Right ventricle myocardium superior (tissue), 1 donor: ENCODE measurements at regions not wholly inside any gene's neighbourhood (a gene's known extent, or its start where the extent isn't known, plus 50 kb on each side); places are given as distances from the start of the nearest gene placed in this dataset.
"Not testable (repeated sequence)": the region's sequence is repeated elsewhere in the genome, so short reads cannot be mapped to it uniquely, and the experiment has no call there.

Experiments used
- ATAC-seq: fragments of 200-7000 bp; cut with Tn5 transposase; one replicate; pipeline ENCODE4 v1.9.1; 2020; ENCODE audit warnings: mild to moderate bottlenecking; ENCODE audit not compliant: poor library complexity
- DNase-seq: peaks from one replicate; pipeline ENCODE4 v3.0.0-alpha.2; 2020
- intact Hi-C: fragments of 100-400 bp; cut with DNase I; formaldehyde crosslinking; loops from one replicate; pipeline ENCODE4 v1.11.2; 2022
- donor health status: DM: no; HTN: yes; CAD: no; lungs with severe emphysema.

DNA sequence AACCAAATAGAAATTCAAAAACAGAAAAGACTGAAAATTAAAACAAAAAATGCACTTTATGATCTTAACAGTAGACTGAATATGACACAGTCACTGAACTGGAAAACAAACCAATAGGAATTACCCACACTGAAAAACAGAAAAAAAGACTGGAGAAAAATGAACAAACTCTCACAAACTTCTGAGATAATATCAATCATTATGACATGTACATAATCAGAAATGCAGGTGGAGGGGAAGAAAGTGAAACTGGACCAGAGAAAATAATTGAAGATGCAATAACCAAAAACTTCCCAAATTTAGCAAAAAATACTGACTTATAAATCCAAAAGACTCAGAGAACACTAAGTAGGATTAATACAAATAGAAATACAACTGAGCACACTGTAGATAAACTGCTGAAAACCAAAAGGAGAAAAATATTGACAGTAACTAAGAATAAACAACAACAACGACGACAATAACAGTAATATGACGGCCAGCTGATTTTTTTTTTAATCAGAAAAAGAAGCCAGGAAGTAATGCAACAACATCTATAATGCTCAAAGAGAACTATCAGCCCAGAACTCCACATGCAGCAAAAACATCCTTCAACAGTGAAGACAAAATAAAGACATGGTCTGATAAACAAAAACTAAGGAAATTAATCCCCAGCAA, 108.1 kb downstream of the ZFAND4 start:
- ATAC-seq: no peak
- no peak for DNase-seq
- intact Hi-C loops: no loop called here

DNA sequence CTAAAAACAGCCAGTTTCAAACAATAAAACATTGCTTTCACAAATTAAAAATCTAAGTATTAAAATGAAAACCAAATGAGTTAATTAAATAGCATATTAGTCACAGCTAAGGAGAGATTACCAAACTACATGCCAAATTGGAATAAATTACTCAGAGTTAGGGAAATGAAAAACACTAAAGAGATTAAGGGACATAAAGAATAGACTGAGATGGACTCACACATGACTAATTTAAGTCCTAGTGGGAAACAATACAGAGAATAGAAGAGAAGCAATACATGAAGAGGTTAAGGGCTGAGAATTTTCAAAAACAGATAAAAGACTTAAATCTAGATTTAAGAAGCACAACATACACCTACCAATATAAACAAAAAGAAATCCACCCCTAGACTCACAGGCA, 110.6 kb downstream of the ZFAND4 start:
- DNase-seq: no peak
- ATAC-seq: no peak
- intact Hi-C loops: no loop called here

DNA sequence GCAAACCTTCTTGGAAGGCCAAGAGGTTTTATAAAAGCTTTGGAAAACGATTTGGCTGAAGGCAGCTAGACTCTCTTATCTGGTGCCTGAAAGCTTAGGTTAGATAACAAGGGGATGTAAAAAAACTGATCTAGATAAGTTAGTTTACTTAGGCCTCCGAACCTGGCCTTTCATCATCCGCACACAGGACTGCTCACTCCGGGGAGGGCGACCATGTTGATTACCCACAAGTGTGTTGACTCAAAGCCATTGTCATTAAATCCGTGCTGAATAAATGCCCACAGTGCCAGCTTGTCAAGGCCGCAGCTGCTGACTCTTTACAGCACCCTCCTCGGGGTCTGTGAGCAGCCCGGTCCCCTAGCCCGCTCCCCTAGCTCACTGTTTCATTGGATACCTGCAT, 112.3 kb downstream of the ZFAND4 start:
- no peak for ATAC-seq
- intact Hi-C loops: no loop called here
- no peak for DNase-seq

DNA sequence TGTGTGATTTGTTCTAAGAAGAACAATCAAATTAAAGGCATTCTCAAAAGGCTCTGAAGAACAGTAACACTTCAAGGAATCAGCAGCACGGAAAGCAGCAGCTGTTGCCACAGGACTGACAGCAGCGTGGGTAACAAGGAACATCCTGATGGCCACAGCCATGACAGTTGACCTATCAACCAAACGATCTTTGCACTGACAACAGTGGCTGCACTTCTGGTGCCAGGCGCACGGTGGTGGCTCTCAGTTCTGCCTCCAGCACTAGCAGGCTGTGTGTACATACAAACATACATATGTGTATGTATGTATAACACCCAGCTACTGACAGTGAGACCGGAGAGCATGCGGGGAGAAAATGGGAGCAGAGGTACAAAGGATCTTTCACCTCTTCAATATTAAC, 114.1 kb downstream of the ZFAND4 start:
- intact Hi-C loops: no loop called here
- ATAC-seq (no peak), DNase-seq (no peak)

DNA sequence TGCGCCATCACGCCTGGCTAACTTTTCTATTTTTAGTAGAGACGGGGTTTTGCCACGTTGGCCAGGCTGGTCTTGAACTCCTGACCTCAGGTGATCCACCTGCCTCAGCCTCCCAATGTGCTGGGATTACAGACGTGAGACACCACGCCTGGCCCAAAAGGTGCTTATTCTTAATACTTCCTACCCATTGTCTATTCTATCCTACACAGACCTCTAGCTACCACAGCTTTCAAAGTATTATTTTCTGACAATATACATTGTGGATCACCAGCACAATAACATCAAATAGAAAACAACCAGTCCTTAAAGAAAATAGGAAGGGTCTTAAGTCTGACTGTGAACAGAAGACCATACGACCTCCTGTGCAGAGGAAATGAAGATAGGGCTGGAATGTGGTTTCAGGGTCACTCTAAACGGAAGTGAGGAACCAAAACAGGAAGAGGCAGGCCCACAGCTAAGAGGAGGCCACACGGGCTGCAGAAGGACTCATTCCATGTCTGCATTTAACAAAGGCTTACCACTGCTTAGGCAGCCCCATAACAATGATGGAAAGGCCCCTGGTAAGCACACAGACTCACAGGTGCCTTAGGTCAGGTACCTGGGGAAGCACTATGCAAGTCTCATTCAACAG, 115.2 kb downstream of the ZFAND4 start:
- ATAC-seq (peak; percentile 29), DNase-seq (no peak)
- intact Hi-C loops: no loop called here

DNA sequence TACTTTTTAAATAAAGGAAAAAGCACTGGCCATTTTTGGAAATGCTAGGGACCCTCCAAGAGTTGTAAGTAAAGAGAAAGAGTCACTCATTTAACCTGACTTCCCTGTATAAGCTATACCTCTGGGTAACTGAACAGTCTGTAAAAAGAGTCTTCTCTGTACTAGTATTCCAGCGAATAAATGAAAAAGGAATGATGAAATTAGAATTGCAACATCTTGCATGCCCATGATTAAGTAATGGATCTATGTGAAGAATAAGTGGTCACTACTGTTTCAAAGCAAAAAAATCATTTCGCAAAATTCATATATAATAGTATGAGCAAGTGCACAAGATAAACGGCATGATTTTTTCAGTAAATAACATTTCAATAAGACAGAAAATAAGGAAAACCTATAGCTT, 116.8 kb downstream of the ZFAND4 start:
- intact Hi-C loops: no loop called here
- DNase-seq: no peak
- ATAC-seq: no peak

DNA sequence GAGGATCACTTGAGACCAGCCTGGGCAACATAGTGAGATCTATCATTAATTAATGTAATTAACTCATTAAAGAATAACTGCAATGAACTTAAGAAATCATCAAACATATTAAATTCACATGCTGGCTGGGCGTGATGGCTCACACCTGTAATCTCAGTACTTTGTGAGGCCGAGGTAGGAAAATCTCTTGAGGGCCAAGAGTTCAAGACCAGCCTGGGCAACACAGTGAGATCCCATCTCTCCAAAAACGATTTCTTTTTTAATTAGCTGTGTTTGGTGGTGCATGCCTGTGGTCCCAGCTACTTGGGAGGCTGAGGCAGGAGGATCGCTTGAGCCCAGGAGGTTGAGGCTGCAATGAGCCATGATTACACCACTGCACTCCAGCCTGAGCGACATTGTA, 117.2 kb downstream of the ZFAND4 start:
- DNase-seq, intact Hi-C loops: not testable (repeated sequence)

DNA sequence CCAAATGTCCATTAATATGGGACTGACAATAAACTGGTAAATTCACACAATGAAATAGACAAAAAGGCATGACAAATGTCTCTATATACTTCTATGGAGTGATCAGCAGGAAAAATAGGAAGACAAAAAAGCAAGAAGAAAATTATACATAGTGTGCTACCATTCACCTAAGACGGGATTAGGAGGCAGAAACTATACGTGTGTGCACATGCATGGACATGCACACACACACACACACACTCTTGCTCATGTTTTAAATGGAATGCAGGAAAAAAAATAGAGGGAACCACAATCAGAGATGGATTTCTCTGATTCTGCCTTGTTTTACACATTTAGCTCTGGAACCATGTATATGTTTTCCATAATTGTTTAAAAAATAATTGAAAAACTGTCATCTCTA, 119.0 kb downstream of the ZFAND4 start:
- ATAC-seq (no peak), DNase-seq (no peak)
- intact Hi-C loops: no loop called here

More for the DNA sequence above, 117.2 kb downstream of the ZFAND4 start:
- not testable (repeated sequence) for ATAC-seq

DNA sequence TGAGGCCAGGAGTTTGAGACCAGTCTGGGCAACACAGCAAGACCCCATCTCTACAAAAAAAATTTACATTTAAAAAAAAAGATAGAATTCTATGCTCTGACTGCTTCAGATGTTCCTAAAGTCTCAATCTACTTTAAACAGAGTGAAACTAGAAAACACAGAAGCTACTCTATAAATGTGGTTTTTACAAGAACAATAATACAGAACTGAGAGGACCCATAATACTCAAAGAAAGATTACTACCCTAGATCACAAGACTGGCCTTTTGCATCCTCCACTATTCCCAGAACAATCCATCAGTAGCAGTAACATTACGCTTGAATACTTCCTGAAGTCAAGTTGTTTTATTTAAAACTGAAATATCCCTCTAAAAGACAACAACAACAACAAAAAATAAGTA, 119.4 kb downstream of the ZFAND4 start:
- intact Hi-C loops: no loop called here
- ATAC-seq: no peak
- no peak for DNase-seq

DNA sequence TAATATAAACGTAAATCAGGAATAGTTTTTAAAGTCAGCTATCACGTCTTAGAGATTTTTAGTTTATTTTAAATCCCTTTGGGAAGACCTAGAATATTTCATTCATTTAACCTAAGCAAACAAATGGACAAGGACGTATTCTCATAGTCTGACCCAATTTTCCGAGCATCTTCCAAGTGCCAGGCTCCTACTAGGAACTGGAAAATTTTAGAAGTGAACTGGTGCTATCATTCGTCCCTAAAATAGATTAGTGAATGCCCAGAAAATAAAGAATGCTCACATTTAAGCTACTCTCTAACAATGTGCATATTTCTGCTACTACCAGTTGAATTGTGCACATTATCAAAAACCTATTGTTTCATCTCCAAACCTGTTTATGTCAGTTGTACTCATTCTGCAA, 120.1 kb downstream of the ZFAND4 start:
- intact Hi-C loops: no loop called here

DNA sequence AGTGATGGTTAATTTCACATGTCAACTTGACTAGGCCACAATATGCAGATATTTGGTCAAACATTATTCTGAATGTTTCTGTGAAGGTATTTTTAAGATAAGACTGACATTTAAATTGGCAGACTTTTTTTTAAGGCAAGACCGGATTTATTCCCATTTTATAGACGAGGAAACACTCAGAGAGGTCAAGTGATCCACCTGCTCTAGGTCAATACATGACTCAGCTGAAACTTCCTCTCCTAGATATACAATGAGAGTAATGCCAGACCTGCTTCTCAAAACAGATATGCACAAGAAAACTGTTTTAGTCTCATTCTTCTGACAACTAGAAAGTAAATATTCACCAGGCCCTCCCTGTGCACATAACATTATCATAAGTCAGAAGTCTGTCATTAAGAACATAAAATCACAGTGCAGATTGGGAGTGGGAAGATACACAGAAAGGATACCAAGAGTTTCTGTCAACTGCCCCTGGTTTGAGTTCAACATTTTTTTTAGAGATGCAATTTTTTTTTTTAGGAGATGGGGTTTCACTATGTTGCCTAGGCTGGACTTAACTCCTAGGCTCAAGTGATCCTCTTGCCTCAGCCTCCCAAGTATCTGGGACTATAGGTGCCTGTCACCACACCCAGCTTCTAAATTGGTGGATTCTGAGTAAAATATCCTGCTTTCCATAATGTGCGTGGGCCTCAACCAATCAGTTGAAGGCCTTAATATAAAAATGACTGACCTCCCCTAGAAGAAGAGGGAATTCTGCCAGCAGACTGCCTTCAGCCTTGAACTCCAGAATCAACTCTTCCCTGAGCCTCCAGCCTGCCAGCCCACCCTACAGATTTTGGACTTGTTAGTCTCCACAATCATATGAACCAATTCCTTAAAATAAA, 121.4 kb downstream of the ZFAND4 start:
- DNase-seq (no peak), ATAC-seq (no peak)
- intact Hi-C loops: no loop called here

More for the DNA sequence above, 120.1 kb downstream of the ZFAND4 start:
- DNase-seq: no peak
- no peak for ATAC-seq

DNA sequence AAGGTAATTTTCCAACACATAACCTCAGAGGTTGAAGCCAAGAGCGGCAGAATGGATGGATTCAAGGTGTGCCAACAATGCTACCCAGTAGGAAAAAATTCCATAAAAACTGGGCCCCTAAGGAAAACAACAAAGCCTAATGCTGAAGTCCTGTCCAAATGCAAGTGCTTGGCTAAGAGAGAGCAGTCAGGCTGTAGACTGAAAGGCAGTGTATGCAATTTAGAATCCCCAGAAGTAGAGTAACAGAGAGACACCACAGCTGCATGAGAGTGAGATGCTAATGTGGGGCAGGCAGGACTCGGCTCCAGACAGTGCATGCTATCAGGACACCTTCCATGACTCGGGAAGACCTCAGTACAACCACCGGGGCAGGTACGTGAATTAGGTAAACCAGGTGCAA, 124.5 kb downstream of the ZFAND4 start:
- intact Hi-C loops: no loop called here
- ATAC-seq (no peak), DNase-seq (no peak)

DNA sequence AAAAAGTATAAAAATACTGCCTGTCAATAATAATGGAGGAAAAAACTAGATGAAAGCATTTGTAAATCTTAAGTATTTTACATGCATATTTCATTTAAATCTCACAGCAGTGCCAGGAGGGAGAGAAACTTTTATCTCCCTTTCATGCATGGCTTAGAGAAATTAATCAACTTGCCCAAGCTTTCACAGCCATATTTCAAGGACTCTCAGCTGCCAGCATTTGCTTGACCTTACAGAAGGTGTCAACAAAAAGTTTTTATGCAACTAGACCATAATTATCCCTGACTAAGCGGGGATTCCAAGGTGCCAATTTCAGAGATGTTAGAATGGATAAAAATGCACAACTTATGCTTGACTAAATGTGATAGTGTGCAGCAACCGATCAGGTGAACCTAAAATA, 125.4 kb downstream of the ZFAND4 start:
- intact Hi-C loops: no loop called here
- ATAC-seq (no peak), DNase-seq (no peak)

DNA sequence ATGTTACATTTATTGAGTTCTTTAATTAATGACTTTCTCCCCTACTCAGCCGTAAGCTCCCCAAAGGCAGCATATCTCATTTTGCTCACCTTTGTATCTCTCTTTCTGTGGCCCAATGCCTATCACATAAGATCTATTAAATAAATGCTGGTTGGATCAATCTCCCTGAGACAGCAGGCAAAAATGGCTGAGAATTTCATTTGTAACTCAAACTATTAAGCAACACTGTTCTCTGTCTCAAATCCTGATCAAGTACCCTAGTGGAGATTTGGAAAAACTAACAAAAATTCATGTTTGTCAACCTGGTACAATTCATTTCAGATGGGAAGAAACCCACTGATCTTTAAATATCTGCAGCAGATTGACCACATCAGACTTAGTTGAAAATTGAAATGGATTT, 127.4 kb downstream of the ZFAND4 start:
- no peak for DNase-seq
- intact Hi-C loops: no loop called here
- no peak for ATAC-seq

DNA sequence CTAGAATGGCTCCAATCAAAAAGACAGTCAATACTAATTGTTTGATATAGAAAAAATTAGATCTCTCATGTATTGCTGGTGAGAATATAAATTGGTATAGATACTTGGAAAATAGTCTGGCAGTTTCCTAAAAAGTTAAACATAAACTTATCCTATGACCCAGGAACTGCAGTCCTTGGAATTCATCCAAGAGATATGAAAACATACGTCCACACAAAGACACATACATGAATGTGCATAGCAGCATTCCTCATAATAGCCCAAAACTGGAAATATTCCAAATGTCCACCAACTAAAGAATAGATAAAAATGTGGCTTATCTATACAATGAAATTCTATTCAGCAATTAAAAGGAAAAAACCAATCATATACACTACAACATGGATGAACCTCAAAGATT, 128.4 kb downstream of the ZFAND4 start:
- DNase-seq (no peak), ATAC-seq (no peak)
- intact Hi-C loops: no loop called here

DNA sequence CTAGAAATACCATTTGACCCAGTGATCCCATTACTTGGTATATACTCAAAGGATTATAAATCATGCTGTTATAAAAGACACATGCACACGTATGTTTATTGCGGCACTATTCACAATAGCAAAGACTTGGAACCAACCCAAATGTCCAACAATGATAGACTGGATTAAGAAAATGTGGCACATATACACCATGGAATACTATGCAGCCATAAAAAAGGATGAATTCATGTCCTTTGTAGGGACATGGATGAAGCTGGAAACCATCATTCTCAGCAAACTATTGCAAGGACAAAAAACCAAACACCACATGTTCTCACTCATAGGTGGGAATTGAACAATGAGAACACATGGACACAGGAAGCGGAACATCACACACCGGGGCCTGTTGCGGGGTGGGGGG, 131.5 kb downstream of the ZFAND4 start:
- DNase-seq, intact Hi-C loops, ATAC-seq: not testable (repeated sequence)

DNA sequence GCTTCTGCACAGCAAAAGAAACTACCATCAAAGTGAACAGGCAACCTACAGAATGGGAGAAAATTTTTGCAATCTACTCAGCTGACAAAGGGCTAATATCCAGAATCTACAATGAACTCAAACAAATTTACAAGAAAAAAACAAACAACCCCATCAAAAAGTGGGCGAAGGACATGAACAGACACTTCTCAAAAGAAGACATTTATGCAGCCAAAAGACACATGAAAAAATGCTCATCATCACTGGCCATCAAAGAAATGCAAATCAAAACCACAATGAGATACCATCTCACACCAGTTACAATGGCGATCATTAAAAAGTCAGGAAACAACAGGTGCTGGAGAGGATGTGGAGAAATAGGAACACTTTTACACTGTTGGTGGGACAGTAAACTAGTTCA, 132.0 kb downstream of the ZFAND4 start:
- ATAC-seq, intact Hi-C loops, DNase-seq: not testable (repeated sequence)

DNA sequence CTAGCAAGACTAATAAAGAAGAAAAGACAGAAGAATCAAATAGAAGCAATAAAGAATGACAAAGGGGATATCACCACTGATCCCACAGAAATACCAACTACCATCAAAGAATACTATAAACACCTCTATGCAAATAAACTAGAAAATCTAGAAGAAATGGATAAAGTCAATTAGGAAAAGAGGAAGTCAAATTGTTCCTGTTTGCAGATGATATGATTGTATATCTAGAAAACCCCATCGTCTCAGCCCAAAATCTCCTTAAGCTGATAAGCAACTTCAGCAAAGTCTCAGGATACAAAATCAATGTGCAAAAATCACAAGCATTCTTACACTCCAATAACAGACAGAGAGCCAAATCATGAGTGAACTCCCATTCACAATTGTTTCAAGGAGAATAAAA, 133.0 kb downstream of the ZFAND4 start:
- DNase-seq, ATAC-seq, intact Hi-C loops: not testable (repeated sequence)

DNA sequence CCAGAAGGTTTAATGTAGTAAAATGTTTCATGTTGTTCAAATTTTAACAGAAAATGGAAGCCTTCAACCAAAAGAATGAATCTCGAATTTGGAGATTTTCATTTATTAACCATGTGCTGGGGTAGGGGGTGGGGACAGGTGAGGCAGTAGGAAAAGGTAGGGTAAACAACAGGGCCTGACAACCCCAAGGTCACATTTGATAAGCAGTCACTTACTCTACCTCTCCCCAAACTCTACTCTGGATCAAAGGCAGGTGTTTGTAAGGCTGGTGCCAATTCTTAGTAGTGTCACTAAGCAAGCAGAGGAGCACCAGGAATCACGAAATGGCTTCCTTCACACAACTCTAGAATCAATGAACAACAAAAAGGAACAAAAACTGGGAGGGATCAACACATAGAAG, 138.0 kb downstream of the ZFAND4 start:
- ATAC-seq (no peak), DNase-seq (no peak)
- intact Hi-C loops: no loop called here

DNA sequence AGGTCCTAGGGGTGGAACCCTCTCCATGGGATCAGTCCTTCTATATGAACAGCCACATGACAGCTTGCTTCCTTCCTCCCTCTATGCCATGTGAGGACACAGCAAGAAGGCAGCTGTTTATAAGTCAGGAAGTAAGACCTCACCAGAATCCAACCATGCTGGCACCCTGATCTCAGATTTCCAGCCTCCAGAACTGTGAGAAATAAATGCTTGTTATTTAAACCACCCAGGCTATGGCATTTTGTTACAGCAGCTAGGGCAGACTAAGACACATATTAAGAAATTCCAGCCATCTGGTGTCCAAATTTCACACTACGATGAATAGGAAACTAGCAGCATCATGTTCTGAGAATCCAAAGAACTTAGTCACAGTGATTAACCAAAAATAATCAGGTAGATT, 140.1 kb downstream of the ZFAND4 start:
- intact Hi-C loops: no loop called here
- ATAC-seq: no peak
- no peak for DNase-seq
